ENCODE measurements at regions not wholly inside any gene's neighbourhood (a gene's known extent, or its start where the extent isn't known, plus 50 kb on each side); places are given as distances from the start of the nearest gene placed in this dataset.
"Not testable (repeated sequence)": the region's sequence is repeated elsewhere in the genome, so short reads cannot be mapped to it uniquely, and the experiment has no call there.

- CTCF ChIA-PET: no interaction called here
- POLR2A ChIA-PET: no interaction called here
Observed at GRCh38 chr7:17108049-17108584, 190.3 kb upstream of the AHR start.

- ChIA-PET POLR2A (no interaction called here), CTCF (no interaction called here)
Observed at GRCh38 chr7:17109020-17109419, 189.4 kb upstream of the AHR start.

GRCh38 chr7:17113770-17114169 lies 184.7 kb upstream of the AHR start:
- CTCF ChIA-PET, POLR2A ChIA-PET: not testable (repeated sequence)

- CTCF ChIA-PET: no interaction called here
- POLR2A ChIA-PET: no interaction called here
Observed at GRCh38 chr7:17118412-17118811, 180.0 kb upstream of the AHR start.

GRCh38 chr7:17120756-17121155 lies 177.7 kb upstream of the AHR start:
- POLR2A ChIA-PET: no interaction called here

GRCh38 chr7:17121671-17122070 lies 176.8 kb upstream of the AHR start:
- CTCF ChIA-PET: no interaction called here
- POLR2A ChIA-PET: no interaction called here

More at GRCh38 chr7:17120756-17121155, 177.7 kb upstream of the AHR start:
- CTCF ChIA-PET: no interaction called here

- CTCF ChIA-PET: no interaction called here
- POLR2A ChIA-PET: no interaction called here
Observed at GRCh38 chr7:17123020-17123419, 175.4 kb upstream of the AHR start.

- ChIA-PET CTCF (no interaction called here), POLR2A (no interaction called here)
Observed at GRCh38 chr7:17126413-17127268, 171.8 kb upstream of the AHR start.

GRCh38 chr7:17129218-17129617 lies 169.2 kb upstream of the AHR start:
- CTCF ChIA-PET: no interaction called here
- POLR2A ChIA-PET: no interaction called here

GRCh38 chr7:17130281-17131059 lies 168.0 kb upstream of the AHR start:
- POLR2A ChIA-PET: interaction anchor here (0.5 kb wide), 1 partner anchor 111 kb away, joined by 3 read pairs; no protein-coding TSS in a partner anchor
- CTCF ChIA-PET: no interaction called here

GRCh38 chr7:17131060-17131345 lies 167.4 kb upstream of the AHR start:
- POLR2A ChIA-PET: no interaction called here
- CTCF ChIA-PET: no interaction called here

- ChIA-PET POLR2A (no interaction called here), CTCF (interaction anchor here (0.6 kb wide), 1 partner anchor 151 kb away, joined by 3 read pairs; no protein-coding TSS in a partner anchor)
Observed at GRCh38 chr7:17131983-17132655, 166.3 kb upstream of the AHR start.

- ChIA-PET CTCF (no interaction called here), POLR2A (no interaction called here)
Observed at GRCh38 chr7:17132726-17133125, 165.7 kb upstream of the AHR start.

- ChIA-PET CTCF (no interaction called here), POLR2A (no interaction called here)
Observed at GRCh38 chr7:17133977-17134376, 164.5 kb upstream of the AHR start.

GRCh38 chr7:17134786-17135185 lies 163.7 kb upstream of the AHR start:
- ChIA-PET POLR2A (no interaction called here), CTCF (no interaction called here)

GRCh38 chr7:17136126-17136525 lies 162.3 kb upstream of the AHR start:
- POLR2A ChIA-PET: no interaction called here
- CTCF ChIA-PET: no interaction called here

GRCh38 chr7:17139081-17139480 lies 159.4 kb upstream of the AHR start:
- POLR2A ChIA-PET: no interaction called here
- CTCF ChIA-PET: no interaction called here

GRCh38 chr7:17140406-17140805 lies 158.0 kb upstream of the AHR start:
- ChIA-PET POLR2A (interaction anchor here (0.6 kb wide), 1 partner anchor 158 kb away, joined by 6 read pairs; no protein-coding TSS in a partner anchor), CTCF (interaction anchor here (1.1 kb wide), 1 partner anchor 167 kb away, joined by 3 read pairs; no protein-coding TSS in a partner anchor)

GRCh38 chr7:17142831-17143541 lies 155.5 kb upstream of the AHR start:
- CTCF ChIA-PET: interaction anchor here (1.3 to 1.9 kb wide), 2 partner anchors 10 to 32 kb away, joined by 3 to 6 read pairs; no protein-coding TSS in a partner anchor
- POLR2A ChIA-PET: interaction anchor here (0.7 kb wide), 1 partner anchor 85 kb away, joined by 9 read pairs; no protein-coding TSS in a partner anchor

- POLR2A ChIA-PET: no interaction called here
- CTCF ChIA-PET: interaction anchor here (1.9 kb wide), 1 partner anchor 8 kb away, joined by 6 read pairs; no protein-coding TSS in a partner anchor
Observed at GRCh38 chr7:17144322-17144721, 154.1 kb upstream of the AHR start.

All from activated CD8-positive, alpha-beta memory T cell treated with anti-CD3 and anti-CD28 coated beads for 36 hours (primary cell).